H9 (cell line): ENCODE measurements at regions not wholly inside any gene's neighbourhood (a gene's known extent, or its start where the extent isn't known, plus 50 kb on each side); places are given as distances from the start of the nearest gene placed in this dataset.

Source experiments
- DNase-seq: peaks from one replicate; pipeline ENCODE4 v3.0.0-alpha.2; 2017
- H2AFZ ChIP-seq: one replicate; pipeline ENCODE4 v1.6.1; 2013; ENCODE audit warnings: mild to moderate bottlenecking, low read length, control low read depth, moderate library complexity
- H2AK5ac ChIP-seq: 2 replicates; pipeline ENCODE4 v1.6.1; 2013; ENCODE audit warnings: low read length, control low read depth, mixed read lengths; ENCODE audit not compliant: insufficient read length
- H2BK120ac ChIP-seq: one replicate; pipeline ENCODE4 v1.6.1; 2013; ENCODE audit warnings: low read depth, mild to moderate bottlenecking, low read length, control low read depth, inconsistent platforms; ENCODE audit not compliant: poor library complexity, severe bottlenecking
- H2BK12ac ChIP-seq: 2 replicates; pipeline ENCODE4 v1.6.1; 2013; ENCODE audit warnings: low read length, control low read depth, mixed read lengths, low read depth; ENCODE audit not compliant: insufficient read length
- H2BK15ac ChIP-seq: 2 replicates; pipeline ENCODE4 v1.6.1; 2013; ENCODE audit warnings: low read depth, low read length, control low read depth
- H2BK20ac ChIP-seq: one replicate; pipeline ENCODE4 v1.6.1; 2013; ENCODE audit warnings: low read depth, mild to moderate bottlenecking, low read length, control low read depth, inconsistent platforms; ENCODE audit not compliant: poor library complexity, severe bottlenecking
- H2BK5ac ChIP-seq: 2 replicates; pipeline ENCODE4 v1.6.1; 2013; ENCODE audit warnings: low read length, control low read depth, mixed read lengths; ENCODE audit not compliant: insufficient read length
- H3K14ac ChIP-seq: 2 replicates; pipeline ENCODE4 v1.6.1; 2013; ENCODE audit warnings: low read length, control low read depth; ENCODE audit not compliant: insufficient read depth
- H3K18ac ChIP-seq: 2 replicates; pipeline ENCODE4 v1.6.1; 2013; ENCODE audit warnings: low read depth, mild to moderate bottlenecking, mixed read lengths, low read length, control low read depth; ENCODE audit not compliant: insufficient read length
- H3K23ac ChIP-seq: 2 replicates; pipeline ENCODE4 v1.6.1; 2013; ENCODE audit warnings: low read length, control low read depth, mixed read lengths, low read depth; ENCODE audit not compliant: insufficient read length
- H3K23me2 ChIP-seq: 2 replicates; pipeline ENCODE4 v1.6.1; 2013; ENCODE audit warnings: low read depth, mild to moderate bottlenecking, mixed read lengths, low read length, control low read depth; ENCODE audit not compliant: insufficient read length, poor library complexity, severe bottlenecking
- H3K27ac ChIP-seq: 2 replicates; pipeline ENCODE4 v1.5.1; 2013; ENCODE audit warnings: low read length, control low read depth, mixed read lengths, low read depth; ENCODE audit not compliant: insufficient read length
- H3K27me3 ChIP-seq: 2 replicates; pipeline ENCODE4 v1.6.1; 2013; ENCODE audit warnings: low read length, control low read depth, inconsistent platforms; ENCODE audit not compliant: insufficient read depth
- H3K4ac ChIP-seq: 2 replicates; pipeline ENCODE4 v1.6.1; 2013; ENCODE audit warnings: low read depth, mild to moderate bottlenecking, control low read depth, inconsistent platforms, low read length, moderate library complexity
- H3K4me1 ChIP-seq: 2 replicates; pipeline ENCODE4 v1.6.1; 2013; ENCODE audit warnings: low read length, control low read depth, inconsistent platforms; ENCODE audit not compliant: insufficient read depth
- H3K4me2 ChIP-seq: 2 replicates; pipeline ENCODE4 v1.6.1; 2013; ENCODE audit warnings: low read length, control low read depth, mixed read lengths; ENCODE audit not compliant: insufficient read length, insufficient read depth
- H3K56ac ChIP-seq: 2 replicates; pipeline ENCODE4 v1.6.1; 2013; ENCODE audit warnings: low read depth, mild to moderate bottlenecking, mixed read lengths, low read length, control low read depth; ENCODE audit not compliant: insufficient read length
- H3K79me1 ChIP-seq: 2 replicates; pipeline ENCODE4 v1.6.1; 2013; ENCODE audit warnings: low read depth, mild to moderate bottlenecking, moderate library complexity, low read length, control low read depth, inconsistent platforms; ENCODE audit not compliant: insufficient read depth, poor library complexity, severe bottlenecking
- H3K79me2 ChIP-seq: 2 replicates; pipeline ENCODE4 v1.6.1; 2013; ENCODE audit warnings: low read length, control low read depth, inconsistent platforms; ENCODE audit not compliant: insufficient read depth
- H3K9ac ChIP-seq: 2 replicates; pipeline ENCODE4 v1.6.1; 2013; ENCODE audit warnings: low read length, control low read depth, mixed read lengths; ENCODE audit not compliant: insufficient read length; ENCODE audit errors: extremely low read depth
- H3K9me3 ChIP-seq: one replicate; pipeline ENCODE4 v1.6.1; 2013; ENCODE audit warnings: low read depth, low read length, inconsistent platforms; ENCODE audit not compliant: control insufficient read depth
- H3T11ph ChIP-seq: one replicate; pipeline ENCODE4 v1.6.1; 2013; ENCODE audit warnings: mild to moderate bottlenecking, low read length, control low read depth, inconsistent platforms
- H4K20me1 ChIP-seq: one replicate; pipeline ENCODE4 v1.6.1; 2013; ENCODE audit not compliant: control insufficient read depth, insufficient read length, insufficient read depth
- H4K5ac ChIP-seq: 2 replicates; pipeline ENCODE4 v1.6.1; 2013; ENCODE audit warnings: low read depth, mild to moderate bottlenecking, mixed read lengths, low read length, control low read depth; ENCODE audit not compliant: insufficient read length
- H4K8ac ChIP-seq: replicated peaks from 2 replicates; pipeline ENCODE4 v1.6.1; 2013; ENCODE audit warnings: low read length, control low read depth, mixed read lengths, low read depth; ENCODE audit not compliant: insufficient read length
- H4K91ac ChIP-seq: 2 replicates; pipeline ENCODE4 v1.6.1; 2013; ENCODE audit warnings: low read depth, mild to moderate bottlenecking, moderate library complexity, mixed read lengths, low read length, control low read depth; ENCODE audit not compliant: insufficient read length
- H3K27ac Mint-ChIP-seq, 3 experiments: 2 replicates in 2 of 3; 3 replicates in 1 of 3; pipeline ENCODE4 v1.8.0; 2020 to 2021; ENCODE audit warnings: mixed read lengths in 3 of 3, mild to moderate bottlenecking in 1 of 3, moderate library complexity in 1 of 3
- H3K27me3 Mint-ChIP-seq: 2 replicates; pipeline ENCODE4 v1.8.0; 2021; ENCODE audit warnings: low read depth, mild to moderate bottlenecking, moderate library complexity, mixed read lengths
- H3K36me3 Mint-ChIP-seq, 3 experiments: 2 replicates in 2 of 3; 3 replicates in 1 of 3; pipeline ENCODE4 v1.8.0; 2020 to 2021; ENCODE audit warnings: low read depth in 3 of 3, mixed read lengths in 3 of 3; ENCODE audit not compliant: insufficient read depth in 1 of 3
- H3K4me1 Mint-ChIP-seq, 2 experiments: 2 replicates each; pipeline ENCODE4 v1.8.0; 2020; ENCODE audit warnings: mixed read lengths in 2 of 2
- H3K4me3 Mint-ChIP-seq, 2 experiments: 2 replicates in 1 of 2; 3 replicates in 1 of 2; pipeline ENCODE4 v1.8.0; 2020 to 2021; ENCODE audit warnings: mild to moderate bottlenecking in 2 of 2, mixed read lengths in 2 of 2, moderate library complexity in 1 of 2
- H3K9me3 Mint-ChIP-seq, 2 experiments: 2 replicates in 1 of 2; 3 replicates in 1 of 2; pipeline ENCODE4 v1.8.0; 2020; ENCODE audit warnings: mild to moderate bottlenecking in 2 of 2, mixed read lengths in 2 of 2, moderate library complexity in 1 of 2
- CTCF ChIP-seq: fragments of 200-600 bp; sonication (generic); conservative IDR thresholded peaks from 3 replicates; pipeline ENCODE4 v1.8.0; 2021; ENCODE audit warnings: antibody characterized with exemption, mild to moderate bottlenecking
- WGBS: extraction: QIAGEN DNeasy Blood & Tissue Kit; methylation state at CpG from one replicate; pipeline ENCODE4 v1.1.7; 2013; ENCODE audit warnings: missing lambda C conversion rate, low lambda C conversion rate, mixed read lengths; ENCODE audit not compliant: insufficient read length; ENCODE audit errors: extremely low coverage; 5-methylcytosine and 5-hydroxymethylcytosine counted together

- Histone ChIP-seq H4K91ac (no peak overlapping the region), H3K4me2 (no peak overlapping the region), H4K20me1 (no peaks in the 10 kb centered on the region), H2BK20ac (no peak overlapping the region), H2BK15ac (no peak overlapping the region), H2BK12ac (no peak overlapping the region), H3K4me1 (no peaks in the 10 kb centered on the region), H2BK120ac (no peak overlapping the region), H3T11ph (no peak overlapping the region), H3K18ac (no peak overlapping the region), H3K23ac (no peak overlapping the region), H3K56ac (no peak overlapping the region), H3K79me1 (no peaks in the 10 kb centered on the region), H3K4ac (no peak overlapping the region), H3K14ac (no peak overlapping the region), H2AK5ac (no peak overlapping the region), H2BK5ac (no peak overlapping the region), H3K27ac (no peak overlapping the region), H4K5ac (no peak overlapping the region), H2AFZ (no peak overlapping the region), H4K8ac (no peak overlapping the region), H3K23me2 (no peaks in the 10 kb centered on the region), H3K9me3 (no peaks in the 10 kb centered on the region), H3K9ac (no peak overlapping the region), H3K27me3 (no peaks in the 10 kb centered on the region), H3K79me2 (no peaks in the 10 kb centered on the region)
- no peak for TF ChIP-seq CTCF
- Mint-ChIP-seq H3K9me3 (no peaks in the 10 kb centered on the region), H3K27ac (no peak overlapping the region), H3K36me3 (no peaks in the 10 kb centered on the region), H3K27me3 (no peaks in the 10 kb centered on the region; the same call in 1 of the 2 replicates), H3K4me3 (no peak overlapping the region), H3K4me1 (no peaks in the 10 kb centered on the region)
- no CpG with 5 or more reads among the region's 4 CpGs for WGBS
- DNase-seq: no peak
Observed at GRCh38 chr4:67092351-67092750, 453.0 kb downstream of the CENPC start.
